ENCODE measurements at regions not wholly inside any gene's neighbourhood (a gene's known extent, or its start where the extent isn't known, plus 50 kb on each side); places are given as distances from the start of the nearest gene placed in this dataset.

DNA sequence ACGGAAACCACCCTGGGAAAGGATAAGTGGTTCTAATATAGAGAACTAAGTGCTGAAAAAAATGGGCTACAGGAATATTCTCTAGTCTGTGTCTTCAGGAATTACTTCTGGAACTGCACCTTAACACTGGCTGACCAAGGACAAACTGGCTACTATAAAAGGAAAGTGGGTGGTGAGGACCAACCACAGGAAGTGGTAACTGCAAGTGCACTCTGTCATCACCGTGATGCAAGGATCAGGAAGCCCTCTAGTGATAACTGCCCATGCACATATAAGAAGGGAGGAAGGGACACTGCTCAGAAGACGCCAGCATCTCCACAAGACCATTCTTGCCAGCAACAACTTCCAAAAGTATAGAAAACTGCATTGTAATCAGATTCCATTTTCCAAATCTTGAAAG is 424.4 kb upstream of the RGPD4 start:
- no CpG with 5 or more reads among the region's 3 CpGs for WGBS (ENCODE audit: extremely low coverage, insufficient read length, low lambda C conversion rate)
- Histone ChIP-seq H3K4me1 (ENCODE audit: insufficient read depth, low read length) (no peaks in the 10 kb centered on the region), H3K27ac (ENCODE audit: insufficient read length, low read depth, low read length) (no peak overlapping the region), H4K8ac (replicated peaks; ENCODE audit: insufficient read length, low read depth, low read length) (no peak overlapping the region), H4K91ac (ENCODE audit: insufficient read length, low read depth, low read length) (no peak overlapping the region), H2BK12ac (ENCODE audit: insufficient read length, low read depth, low read length) (no peak overlapping the region), H4K5ac (ENCODE audit: insufficient read length, low read depth, low read length) (no peak overlapping the region), H3K4me2 (ENCODE audit: insufficient read depth, insufficient read length, low read length) (no peak overlapping the region), H3T11ph (ENCODE audit: low read length) (no peak overlapping the region), H2BK15ac (ENCODE audit: low read depth, low read length) (no peak overlapping the region), H3K14ac (ENCODE audit: insufficient read depth, low read length) (no peak overlapping the region), H2BK120ac (ENCODE audit: low read depth, low read length, poor library complexity, severe bottlenecking) (no peak overlapping the region), H3K18ac (ENCODE audit: insufficient read length, low read depth, low read length) (no peak overlapping the region), H2AFZ (ENCODE audit: low read length) (no peak overlapping the region), H3K79me1 (ENCODE audit: insufficient read depth, low read depth, low read length, poor library complexity, severe bottlenecking) (no peaks in the 10 kb centered on the region), H3K56ac (ENCODE audit: insufficient read length, low read depth, low read length) (no peak overlapping the region), H3K27me3 (ENCODE audit: insufficient read depth, low read length) (no peaks in the 10 kb centered on the region), H3K9me3 (ENCODE audit: control insufficient read depth, low read depth, low read length) (no peaks in the 10 kb centered on the region), H3K9ac (ENCODE audit: extremely low read depth, insufficient read length, low read length) (no peak overlapping the region), H3K79me2 (ENCODE audit: insufficient read depth, low read length) (no peaks in the 10 kb centered on the region), H3K4ac (ENCODE audit: low read depth, low read length) (no peak overlapping the region), H2AK5ac (ENCODE audit: insufficient read length, low read length) (no peak overlapping the region), H2BK5ac (ENCODE audit: insufficient read length, low read length) (no peak overlapping the region), H3K23ac (ENCODE audit: insufficient read length, low read depth, low read length) (no peak overlapping the region), H4K20me1 (ENCODE audit: control insufficient read depth, insufficient read depth, insufficient read length) (peaks cover 4% of the 10 kb centered on the region), H3K23me2 (ENCODE audit: insufficient read length, low read depth, low read length, poor library complexity, severe bottlenecking) (no peaks in the 10 kb centered on the region), H2BK20ac (ENCODE audit: low read depth, low read length, poor library complexity, severe bottlenecking) (no peak overlapping the region)
- no peaks in the 10 kb centered on the region for H3K27me3 Mint-ChIP-seq (ENCODE audit: low read depth)
- no peaks in the 10 kb centered on the region for H3K9me3 Mint-ChIP-seq
- no peaks in the 10 kb centered on the region for H3K4me1 Mint-ChIP-seq
- TF ChIP-seq CTCF (conservative IDR thresholded peaks at IDR 0.05): no peak
- H3K4me3 Mint-ChIP-seq: no peak overlapping the region
- H3K27ac Mint-ChIP-seq: no peak overlapping the region
- no peak for DNase-seq
- no peaks in the 10 kb centered on the region for H3K36me3 Mint-ChIP-seq (ENCODE audit: insufficient read depth in 1 of 3, low read depth in 3 of 3)

All from H9 (cell line).